HAP-1 (cell line): ENCODE measurements at regions not wholly inside any gene's neighbourhood (a gene's known extent, or its start where the extent isn't known, plus 50 kb on each side); places are given as distances from the start of the nearest gene placed in this dataset.

Experiments used
- DNase-seq, 2 experiments: peaks; one replicate each; pipeline ENCODE4 v3.0.0-alpha.2; 2016 to 2020; ENCODE audit warnings: low spot score in 2 of 2
- H3K27me3 ChIP-seq: fragments of 250-450 bp; sonication (Bioruptor Pico); 2 replicates; pipeline ENCODE4 v1.5.1; 2020; ENCODE audit warnings: low read depth, mild to moderate bottlenecking, moderate library complexity
- H3K36me3 ChIP-seq: fragments of 250-450 bp; sonication (Bioruptor Pico); replicated peaks from 2 replicates; pipeline ENCODE4 v1.5.1; 2020; ENCODE audit warnings: mild to moderate bottlenecking
- H3K4me1 ChIP-seq: fragments of 250-450 bp; sonication (Bioruptor Pico); 2 replicates; pipeline ENCODE4 v1.5.1; 2020; ENCODE audit warnings: mild to moderate bottlenecking
- H3K4me3 ChIP-seq: fragments of 250-450 bp; sonication (Bioruptor Pico); 2 replicates; pipeline ENCODE4 v1.5.1; 2020; ENCODE audit warnings: mild to moderate bottlenecking, moderate library complexity
- H3K9me3 ChIP-seq: fragments of 250-450 bp; sonication (Bioruptor Pico); 2 replicates; pipeline ENCODE4 v1.5.1; 2020; ENCODE audit warnings: mild to moderate bottlenecking, moderate library complexity
- in situ Hi-C: fragments of 300-500 bp; cut with MboI; formaldehyde crosslinking; loops from 3 replicates; pipeline ENCODE4 v1.14.3; 2020; ENCODE audit warnings: low sequenced_read_pairs, inconsistent platforms, mixed read lengths

- H3K4me3 ChIP-seq: no peak overlapping the region
- H3K9me3 ChIP-seq: no peaks in the 10 kb centered on the region
- DNase-seq: no peak
- H3K36me3 ChIP-seq: no peaks in the 10 kb centered on the region
- H3K4me1 ChIP-seq: peaks cover 10% of the 10 kb centered on the region
- in situ Hi-C loops: no loop called here
- H3K27me3 ChIP-seq: no peaks in the 10 kb centered on the region
Observed at GRCh38 chr4:4717692-4718091, 141.8 kb upstream of the MSX1 start.

DNA sequence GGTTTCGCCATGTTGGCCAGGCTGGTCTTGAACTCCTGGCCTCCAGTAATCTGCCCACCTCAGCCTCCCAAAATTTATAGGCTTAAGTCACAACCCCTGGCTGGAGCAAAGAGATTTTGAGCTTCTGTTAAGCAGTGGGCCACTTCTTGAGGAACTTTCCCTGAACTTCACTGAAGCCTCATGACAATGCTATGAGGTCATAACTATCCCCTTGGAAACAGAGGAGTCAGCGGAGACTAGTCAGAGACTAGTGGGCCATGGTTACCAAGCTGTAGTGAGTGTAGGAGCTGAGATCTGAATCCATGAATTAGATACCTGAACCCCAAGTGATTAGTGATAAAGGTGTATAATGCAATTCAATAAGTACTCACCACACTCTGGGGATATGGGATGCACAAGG is 145.1 kb upstream of the MSX1 start:
- H3K4me1 ChIP-seq: peaks cover 13% of the 10 kb centered on the region
- H3K4me3 ChIP-seq: no peak overlapping the region
- no peaks in the 10 kb centered on the region for H3K9me3 ChIP-seq
- no peak for DNase-seq
- H3K36me3 ChIP-seq: no peaks in the 10 kb centered on the region
- in situ Hi-C loops: no loop called here
- H3K27me3 ChIP-seq: no peaks in the 10 kb centered on the region

DNA sequence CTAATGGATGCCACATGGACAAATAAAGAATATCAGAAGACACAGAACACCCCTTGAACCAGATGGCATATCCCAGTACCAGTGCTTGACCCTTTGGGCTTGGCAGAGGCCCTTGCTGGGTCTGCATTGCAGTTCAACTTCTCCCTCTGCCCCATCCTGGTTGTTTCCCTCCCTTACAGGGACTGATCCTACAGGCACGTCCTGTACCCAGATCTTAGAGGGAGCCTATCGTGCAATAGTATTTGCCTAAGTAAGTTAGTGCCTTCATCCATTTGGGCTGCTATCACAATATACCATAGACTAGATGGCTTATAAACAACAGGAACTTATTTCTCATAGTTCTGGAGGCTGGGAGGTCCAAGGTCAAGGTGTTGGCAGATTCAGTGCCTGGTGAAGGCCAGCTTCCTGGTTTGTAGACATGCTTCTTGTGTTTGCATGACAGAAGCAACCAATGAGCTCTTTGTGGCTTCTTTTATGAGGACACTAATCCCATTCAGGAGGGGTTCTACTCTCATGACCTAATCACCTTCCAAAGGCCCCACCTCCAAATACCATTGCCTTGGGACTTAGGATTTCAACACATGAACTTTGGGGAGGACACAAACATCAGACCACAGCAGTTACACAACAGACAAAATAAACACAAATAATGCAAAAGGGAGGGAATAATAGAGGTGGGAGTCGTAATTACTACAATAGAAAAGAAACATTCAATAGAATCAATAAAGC is 146.5 kb upstream of the MSX1 start:
- Histone ChIP-seq H3K4me3 (no peak overlapping the region), H3K27me3 (no peaks in the 10 kb centered on the region), H3K36me3 (no peaks in the 10 kb centered on the region), H3K4me1 (peaks cover 13% of the 10 kb centered on the region), H3K9me3 (no peaks in the 10 kb centered on the region)
- in situ Hi-C loops: no loop called here
- DNase-seq: peak; percentile 64 to 81

GRCh38 chr4:4711902-4712301 is 147.6 kb upstream of the MSX1 start:
- no peaks in the 10 kb centered on the region for H3K9me3 ChIP-seq
- in situ Hi-C loops: no loop called here
- no peak overlapping the region for H3K4me3 ChIP-seq
- no peak for DNase-seq
- H3K36me3 ChIP-seq: no peaks in the 10 kb centered on the region
- H3K27me3 ChIP-seq: no peaks in the 10 kb centered on the region
- peaks cover 13% of the 10 kb centered on the region for H3K4me1 ChIP-seq

DNA sequence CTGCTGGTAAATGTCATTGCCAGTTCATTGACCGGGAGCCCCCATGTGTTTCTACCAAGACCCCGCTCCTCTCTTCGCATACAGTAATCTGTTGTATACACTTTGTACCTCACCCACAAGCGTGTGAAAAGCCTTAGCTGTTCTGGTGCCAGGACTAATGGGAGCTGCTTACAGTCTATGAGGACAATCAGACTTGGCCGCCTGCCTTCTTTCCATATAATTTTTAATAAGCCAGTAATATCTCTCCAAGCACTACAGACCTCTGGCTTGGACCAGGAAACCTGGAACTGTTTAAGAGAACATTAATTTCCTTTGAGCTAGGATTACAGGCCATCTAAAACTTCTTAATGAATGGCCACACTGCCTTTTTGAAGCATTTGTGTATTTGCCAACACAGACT is 149.7 kb upstream of the MSX1 start:
- Histone ChIP-seq H3K4me3 (no peak overlapping the region), H3K27me3 (no peaks in the 10 kb centered on the region), H3K4me1 (peaks cover 13% of the 10 kb centered on the region), H3K36me3 (no peaks in the 10 kb centered on the region), H3K9me3 (no peaks in the 10 kb centered on the region)
- in situ Hi-C loops: no loop called here
- DNase-seq: no peak

- Histone ChIP-seq H3K9me3 (no peaks in the 10 kb centered on the region), H3K27me3 (no peaks in the 10 kb centered on the region), H3K4me3 (no peak overlapping the region), H3K36me3 (peaks cover 3% of the 10 kb centered on the region; the same call in 1 of the 2 replicates), H3K4me1 (no peaks in the 10 kb centered on the region)
- DNase-seq: no peak
- in situ Hi-C loops: no loop called here
Observed at GRCh38 chr4:4704267-4704666, 155.2 kb upstream of the MSX1 start.

- H3K9me3 ChIP-seq: no peaks in the 10 kb centered on the region
- in situ Hi-C loops: no loop called here
- H3K36me3 ChIP-seq: peaks cover 4% of the 10 kb centered on the region; the same call in 1 of the 2 replicates
- no peak overlapping the region for H3K4me3 ChIP-seq
- H3K4me1 ChIP-seq: no peaks in the 10 kb centered on the region
- H3K27me3 ChIP-seq: no peaks in the 10 kb centered on the region
- DNase-seq: no peak
Observed at GRCh38 chr4:4697584-4697983, 155.7 kb upstream of the STX18 start.

GRCh38 chr4:4696530-4696929 is 154.7 kb upstream of the STX18 start:
- no peak for DNase-seq
- Histone ChIP-seq H3K4me1 (no peaks in the 10 kb centered on the region), H3K4me3 (no peak overlapping the region), H3K27me3 (no peaks in the 10 kb centered on the region), H3K36me3 (peaks cover 4% of the 10 kb centered on the region; the same call in 1 of the 2 replicates), H3K9me3 (no peaks in the 10 kb centered on the region)
- in situ Hi-C loops: no loop called here

DNA sequence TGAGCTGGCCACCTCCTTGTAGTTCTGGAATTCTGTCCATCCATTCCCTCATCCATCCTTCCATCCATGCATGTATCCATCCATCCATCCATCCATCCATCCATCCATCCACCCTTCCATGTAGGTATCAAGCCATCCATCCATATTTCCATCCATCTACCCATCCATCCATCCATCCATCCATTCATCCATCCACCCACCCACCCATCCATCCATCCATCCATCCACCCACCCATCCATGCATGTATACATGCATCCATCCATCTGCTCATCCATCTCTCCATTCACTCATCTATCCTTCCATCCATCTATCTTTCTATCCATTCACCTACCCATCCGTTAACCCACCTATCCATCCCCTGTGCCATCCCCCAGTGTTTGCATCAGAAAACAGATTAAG is 153.6 kb upstream of the STX18 start:
- Histone ChIP-seq H3K4me1 (no peaks in the 10 kb centered on the region), H3K9me3 (no peaks in the 10 kb centered on the region), H3K27me3 (no peaks in the 10 kb centered on the region), H3K4me3 (no peak overlapping the region), H3K36me3 (peaks cover 4% of the 10 kb centered on the region; the same call in 1 of the 2 replicates)
- no peak for DNase-seq
- in situ Hi-C loops: no loop called here

GRCh38 chr4:4694827-4695226 is 153.0 kb upstream of the STX18 start:
- in situ Hi-C loops: no loop called here
- no peaks in the 10 kb centered on the region for H3K27me3 ChIP-seq
- H3K4me1 ChIP-seq: no peaks in the 10 kb centered on the region
- peaks cover 4% of the 10 kb centered on the region; the same call in 1 of the 2 replicates for H3K36me3 ChIP-seq
- DNase-seq: no peak
- no peaks in the 10 kb centered on the region for H3K9me3 ChIP-seq
- no peak overlapping the region for H3K4me3 ChIP-seq

DNA sequence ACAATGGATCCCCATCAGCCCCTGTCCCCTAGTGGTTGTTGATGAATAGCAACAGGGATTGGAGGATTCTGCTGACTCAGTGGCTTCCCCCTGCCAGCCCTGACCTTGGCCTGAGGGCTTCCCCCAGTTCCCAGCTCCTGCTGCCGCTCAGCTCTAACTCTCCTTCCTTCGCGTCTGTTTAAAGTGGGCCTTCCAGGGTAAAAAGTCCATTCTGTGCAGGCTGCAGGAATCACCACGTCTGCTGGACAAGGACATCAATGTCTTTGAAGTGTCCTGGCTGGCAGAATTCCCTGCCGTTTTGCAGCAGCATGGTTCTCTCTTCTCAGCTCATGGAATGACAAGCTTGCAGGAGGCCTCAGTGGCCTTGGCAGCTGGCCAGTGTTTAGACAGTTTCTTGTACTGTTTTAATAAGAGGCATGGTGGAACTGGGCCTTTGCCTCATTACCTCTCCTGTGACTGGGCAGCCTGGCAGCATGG is 152.5 kb upstream of the STX18 start:
- no peaks in the 10 kb centered on the region for H3K27me3 ChIP-seq
- H3K4me1 ChIP-seq: no peaks in the 10 kb centered on the region
- no peaks in the 10 kb centered on the region for H3K9me3 ChIP-seq
- H3K36me3 ChIP-seq: peaks cover 1% of the 10 kb centered on the region; the same call in 1 of the 2 replicates
- no peak overlapping the region for H3K4me3 ChIP-seq
- peak in 1 of 2 experiments; percentile 27 for DNase-seq
- in situ Hi-C loops: no loop called here

DNA sequence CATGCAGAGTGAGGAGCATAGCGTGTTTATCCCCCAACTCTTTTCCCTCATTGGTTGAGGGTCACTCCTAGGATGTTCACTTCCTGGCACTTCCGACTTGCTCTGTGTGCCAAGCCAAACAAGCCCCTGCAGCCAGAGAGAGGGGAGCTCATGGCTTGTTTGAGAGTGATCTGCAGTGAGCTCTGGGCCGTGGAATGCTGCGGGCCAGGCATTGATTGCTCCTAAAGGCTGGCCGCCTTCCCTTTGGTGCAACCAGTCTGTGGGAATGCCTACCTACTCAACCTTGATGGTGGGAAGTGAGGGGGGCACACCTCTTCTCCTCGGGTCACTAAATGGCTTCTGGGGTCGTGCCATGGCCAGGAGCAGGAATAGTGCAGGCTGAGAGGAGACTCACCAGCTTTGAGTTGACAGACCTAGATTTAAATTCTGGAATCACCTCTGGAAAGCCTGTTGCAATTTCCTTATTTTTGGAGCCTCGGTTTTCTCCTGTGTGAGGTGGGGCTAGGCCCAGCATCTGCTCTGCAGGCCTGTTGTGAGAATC is 152.0 kb upstream of the STX18 start:
- no peaks in the 10 kb centered on the region for H3K9me3 ChIP-seq
- H3K4me1 ChIP-seq: no peaks in the 10 kb centered on the region
- in situ Hi-C loops: no loop called here
- H3K4me3 ChIP-seq: no peak overlapping the region
- DNase-seq: no peak
- H3K36me3 ChIP-seq: no peaks in the 10 kb centered on the region
- H3K27me3 ChIP-seq: no peaks in the 10 kb centered on the region

DNA sequence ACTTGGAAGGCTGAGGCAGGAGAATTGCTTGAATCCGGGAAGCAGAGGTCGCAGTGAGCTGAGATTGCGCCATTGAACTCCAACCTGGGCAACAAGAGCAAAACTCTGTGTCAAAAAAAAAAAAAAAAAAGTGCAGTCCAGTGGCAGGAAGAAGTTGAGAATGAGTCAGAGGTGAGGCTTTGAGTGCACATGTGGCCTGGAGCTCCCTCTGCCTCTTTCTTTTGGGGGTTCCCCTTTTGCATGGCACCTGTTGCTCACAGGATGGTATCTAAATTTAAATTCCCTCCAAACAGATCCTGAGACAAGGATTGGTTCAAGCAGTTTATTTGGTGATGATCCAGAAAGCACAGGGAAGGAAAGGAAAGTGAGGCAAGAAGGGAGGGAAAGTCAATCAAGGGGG is 151.4 kb upstream of the STX18 start:
- no peaks in the 10 kb centered on the region for H3K9me3 ChIP-seq
- in situ Hi-C loops: no loop called here
- H3K36me3 ChIP-seq: no peaks in the 10 kb centered on the region
- H3K4me1 ChIP-seq: no peaks in the 10 kb centered on the region
- H3K27me3 ChIP-seq: no peaks in the 10 kb centered on the region
- DNase-seq: no peak
- no peak overlapping the region for H3K4me3 ChIP-seq

- H3K36me3 ChIP-seq: no peaks in the 10 kb centered on the region
- no peak overlapping the region for H3K4me3 ChIP-seq
- in situ Hi-C loops: no loop called here
- DNase-seq: no peak
- no peaks in the 10 kb centered on the region for H3K9me3 ChIP-seq
- no peaks in the 10 kb centered on the region for H3K4me1 ChIP-seq
- no peaks in the 10 kb centered on the region for H3K27me3 ChIP-seq
Observed at GRCh38 chr4:4690854-4691253, 149.0 kb upstream of the STX18 start.
